DOHH2 (cell line): ENCODE measurements at regions not wholly inside any gene's neighbourhood (a gene's known extent, or its start where the extent isn't known, plus 50 kb on each side); places are given as distances from the start of the nearest gene placed in this dataset.

Source experiments
- H3F3A ChIP-seq: fragments of 200-600 bp; sonication (generic), shearing (Covaris generic); 2 replicates; pipeline ENCODE4 v1.6.0; 2016; ENCODE audit warnings: antibody characterized with exemption, mild to moderate bottlenecking; ENCODE audit not compliant: control insufficient read depth, insufficient read depth
- H3K27ac ChIP-seq: fragments of 200-600 bp; sonication (generic); 2 replicates; pipeline ENCODE4 v1.5.1; 2014; ENCODE audit warnings: low read depth, mild to moderate bottlenecking, low read length, moderate library complexity
- H3K27me3 ChIP-seq: fragments of 200-600 bp; sonication (generic); 2 replicates; pipeline ENCODE4 v1.6.1; 2014; ENCODE audit warnings: mild to moderate bottlenecking, low read length, mixed read lengths; ENCODE audit not compliant: control insufficient read depth
- H3K36me3 ChIP-seq: fragments of 200-600 bp; sonication (generic); 2 replicates; pipeline ENCODE4 v1.6.1; 2014; ENCODE audit warnings: mild to moderate bottlenecking, low read length, moderate library complexity, mixed read lengths; ENCODE audit not compliant: control insufficient read depth
- H3K4me1 ChIP-seq: fragments of 200-600 bp; sonication (generic); 2 replicates; pipeline ENCODE4 v1.6.1; 2014; ENCODE audit warnings: mild to moderate bottlenecking, low read length, mixed read lengths; ENCODE audit not compliant: control insufficient read depth
- H3K4me2 ChIP-seq: fragments of 200-600 bp; sonication (generic); 2 replicates; pipeline ENCODE4 v1.6.0; 2014; ENCODE audit warnings: mild to moderate bottlenecking, low read length, moderate library complexity
- H3K4me3 ChIP-seq: fragments of 200-600 bp; sonication (generic); 2 replicates; pipeline ENCODE4 v1.5.1; 2014; ENCODE audit warnings: mild to moderate bottlenecking, low read length, mixed read lengths
- H3K79me2 ChIP-seq: fragments of 200-600 bp; sonication (generic); 2 replicates; pipeline ENCODE4 v1.6.1; 2014; ENCODE audit warnings: mild to moderate bottlenecking, low read length, mixed read lengths; ENCODE audit not compliant: control insufficient read depth
- H3K9me2 ChIP-seq: fragments of 200-600 bp; sonication (generic); replicated peaks from 2 replicates; pipeline ENCODE4 v1.6.1; 2014; ENCODE audit warnings: mild to moderate bottlenecking, low read length, mixed read lengths; ENCODE audit not compliant: control insufficient read depth
- H3K9me3 ChIP-seq: fragments of 200-600 bp; sonication (generic); 2 replicates; pipeline ENCODE4 v1.6.1; 2014; ENCODE audit warnings: antibody characterized with exemption, low read length, mixed read lengths; ENCODE audit not compliant: control insufficient read depth, insufficient read depth
- H4K20me1 ChIP-seq: fragments of 200-600 bp; sonication (generic); 2 replicates; pipeline ENCODE4 v1.6.0; 2014; ENCODE audit warnings: low read depth, mild to moderate bottlenecking, antibody characterized with exemption, low read length, moderate library complexity; ENCODE audit not compliant: control insufficient read depth, insufficient read depth
- EZH2phosphoT487 ChIP-seq: fragments of 200-600 bp; sonication (generic); IDR thresholded peaks from 2 replicates; pipeline ENCODE4 v1.6.1; 2017; ENCODE audit warnings: borderline replicate concordance, mild to moderate bottlenecking, antibody characterized with exemption, low read length, moderate library complexity, mixed read lengths
- TF ChIP-seq, protein P1 (sequence below): fragments of 200-600 bp; sonication (generic); IDR thresholded peaks from one replicate; pipeline ENCODE4 v1.5.1; 2014; ENCODE audit warnings: antibody characterized with exemption, mild to moderate bottlenecking, low read depth, low read length; ENCODE audit not compliant: poor library complexity, severe bottlenecking

DNA sequence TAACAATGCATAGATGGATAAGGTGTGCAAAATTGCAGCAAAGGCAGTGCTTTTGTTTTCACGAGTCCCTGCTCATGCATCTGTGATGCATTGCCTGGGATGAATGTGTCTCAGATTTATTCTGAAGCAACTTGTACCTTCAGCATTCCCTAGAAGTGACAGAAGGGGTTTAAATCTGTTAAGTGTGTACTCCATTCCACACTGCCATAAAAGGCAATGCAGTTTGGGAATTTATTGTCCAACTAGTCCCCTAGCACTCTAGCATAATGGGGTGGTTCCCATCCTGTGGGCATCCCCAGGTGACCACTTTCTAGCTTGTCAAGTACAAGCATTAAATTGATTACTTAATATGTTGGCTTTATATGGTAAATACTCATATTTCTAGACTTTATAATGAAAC lies 306.5 kb upstream of the CBLB start:
- no peaks in the 10 kb centered on the region for H3K9me3 ChIP-seq
- no peaks in the 10 kb centered on the region for H3K36me3 ChIP-seq
- no peak overlapping the region for H3K4me2 ChIP-seq
- TF ChIP-seq EZH2phosphoT487 = no peak
- TF ChIP-seq, protein P1, sequence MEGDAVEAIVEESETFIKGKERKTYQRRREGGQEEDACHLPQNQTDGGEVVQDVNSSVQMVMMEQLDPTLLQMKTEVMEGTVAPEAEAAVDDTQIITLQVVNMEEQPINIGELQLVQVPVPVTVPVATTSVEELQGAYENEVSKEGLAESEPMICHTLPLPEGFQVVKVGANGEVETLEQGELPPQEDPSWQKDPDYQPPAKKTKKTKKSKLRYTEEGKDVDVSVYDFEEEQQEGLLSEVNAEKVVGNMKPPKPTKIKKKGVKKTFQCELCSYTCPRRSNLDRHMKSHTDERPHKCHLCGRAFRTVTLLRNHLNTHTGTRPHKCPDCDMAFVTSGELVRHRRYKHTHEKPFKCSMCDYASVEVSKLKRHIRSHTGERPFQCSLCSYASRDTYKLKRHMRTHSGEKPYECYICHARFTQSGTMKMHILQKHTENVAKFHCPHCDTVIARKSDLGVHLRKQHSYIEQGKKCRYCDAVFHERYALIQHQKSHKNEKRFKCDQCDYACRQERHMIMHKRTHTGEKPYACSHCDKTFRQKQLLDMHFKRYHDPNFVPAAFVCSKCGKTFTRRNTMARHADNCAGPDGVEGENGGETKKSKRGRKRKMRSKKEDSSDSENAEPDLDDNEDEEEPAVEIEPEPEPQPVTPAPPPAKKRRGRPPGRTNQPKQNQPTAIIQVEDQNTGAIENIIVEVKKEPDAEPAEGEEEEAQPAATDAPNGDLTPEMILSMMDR = no peak
- H4K20me1 ChIP-seq = no peaks in the 10 kb centered on the region
- H3K4me1 ChIP-seq = no peaks in the 10 kb centered on the region
- H3K27me3 ChIP-seq = no peaks in the 10 kb centered on the region
- no peaks in the 10 kb centered on the region for H3K79me2 ChIP-seq
- no peaks in the 10 kb centered on the region for H3F3A ChIP-seq
- H3K27ac ChIP-seq = no peak overlapping the region
- no peak overlapping the region for H3K4me3 ChIP-seq
- H3K9me2 ChIP-seq = no peaks in the 10 kb centered on the region

DNA sequence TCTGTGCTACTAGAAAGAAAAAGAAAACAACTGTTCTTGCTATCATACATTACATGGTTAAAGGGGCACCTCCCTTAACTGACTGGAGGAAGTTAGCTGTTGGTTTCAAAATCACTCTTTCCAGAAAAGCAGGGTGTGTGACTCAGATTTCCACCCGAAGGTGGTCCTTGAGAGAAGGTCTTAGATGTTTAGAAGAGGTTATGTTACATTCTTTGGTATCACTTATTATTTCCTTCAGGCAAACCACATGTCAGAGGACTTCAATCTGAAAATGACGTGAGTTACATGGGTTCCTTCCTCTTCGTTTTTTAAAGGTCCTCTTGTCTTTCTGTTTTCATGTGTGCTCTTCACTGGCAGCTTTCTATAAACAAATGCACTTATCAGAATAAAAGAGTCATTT lies 307.9 kb upstream of the CBLB start:
- H3K4me3 ChIP-seq = no peak overlapping the region
- H3K27ac ChIP-seq = no peak overlapping the region
- no peaks in the 10 kb centered on the region for H4K20me1 ChIP-seq
- no peak overlapping the region for H3K4me2 ChIP-seq
- H3K4me1 ChIP-seq = no peaks in the 10 kb centered on the region
- no peaks in the 10 kb centered on the region for H3K9me2 ChIP-seq
- TF ChIP-seq, protein P1 = no peak
- no peak for TF ChIP-seq EZH2phosphoT487
- no peaks in the 10 kb centered on the region for H3K27me3 ChIP-seq
- H3K9me3 ChIP-seq = no peaks in the 10 kb centered on the region
- no peaks in the 10 kb centered on the region for H3K36me3 ChIP-seq
- H3K79me2 ChIP-seq = no peaks in the 10 kb centered on the region
- no peaks in the 10 kb centered on the region for H3F3A ChIP-seq

DNA sequence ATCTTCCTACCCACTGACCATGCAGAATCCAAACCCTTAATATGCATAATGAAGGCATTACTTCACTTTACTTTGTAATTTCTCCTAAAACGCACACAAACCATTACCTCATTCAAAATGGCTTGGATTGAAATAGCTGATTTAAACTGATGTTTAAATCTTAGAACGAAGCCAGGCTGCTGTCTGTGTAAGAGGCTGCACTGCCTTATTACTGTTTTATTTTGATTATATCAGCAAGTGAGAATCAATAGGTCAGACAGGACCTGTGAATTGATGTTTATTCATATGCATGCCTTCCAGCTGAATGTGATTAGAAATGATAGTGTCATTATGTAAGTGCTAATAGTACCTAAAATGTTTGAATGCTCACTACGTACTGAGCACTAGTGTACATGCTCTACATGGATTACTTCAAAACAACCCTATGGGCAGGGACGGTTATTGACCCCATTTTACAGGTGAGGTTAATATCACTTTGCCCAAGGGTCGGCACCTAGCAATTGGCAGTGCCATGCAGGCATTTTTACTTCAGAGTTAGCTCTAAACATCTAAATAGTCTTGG lies 314.2 kb upstream of the CBLB start:
- no peaks in the 10 kb centered on the region for H3K9me2 ChIP-seq
- no peaks in the 10 kb centered on the region for H3K79me2 ChIP-seq
- no peak overlapping the region for H3K27ac ChIP-seq
- TF ChIP-seq, protein P1 = no peak
- TF ChIP-seq EZH2phosphoT487 = no peak
- no peaks in the 10 kb centered on the region for H3K9me3 ChIP-seq
- H3K4me3 ChIP-seq = no peak overlapping the region
- no peaks in the 10 kb centered on the region for H3K27me3 ChIP-seq
- no peaks in the 10 kb centered on the region for H4K20me1 ChIP-seq
- H3K4me1 ChIP-seq = no peaks in the 10 kb centered on the region
- no peak overlapping the region for H3K4me2 ChIP-seq
- no peaks in the 10 kb centered on the region for H3F3A ChIP-seq
- H3K36me3 ChIP-seq = no peaks in the 10 kb centered on the region
